Activated CD4-positive, alpha-beta T cell treated with anti-CD3 and anti-CD28 coated beads for 24 hours (primary cell): ENCODE measurements at regions not wholly inside any gene's neighbourhood (a gene's known extent, or its start where the extent isn't known, plus 50 kb on each side); places are given as distances from the start of the nearest gene placed in this dataset.
"Not testable (repeated sequence)": the region's sequence is repeated elsewhere in the genome, so short reads cannot be mapped to it uniquely, and the experiment has no call there.

Source experiments
- DNase-seq, 2 donors: peaks; one replicate each; pipeline ENCODE4 v3.0.0-alpha.2; 2020; ENCODE audit warnings: low read depth in 2 of 2

GRCh38 chr1:206312274-206312665 is 108.9 kb downstream of the SRGAP2 start:
- not testable (repeated sequence) for DNase-seq

GRCh38 chr1:206314951-206315636 is 111.8 kb downstream of the SRGAP2 start:
- DNase-seq, result not testable (repeated sequence)

- not testable (repeated sequence) for DNase-seq
These were observed 113.6 kb downstream of the SRGAP2 start for GRCh38 chr1:206316901-206317300.

- not testable (repeated sequence) for DNase-seq
These were observed 114.7 kb downstream of the SRGAP2 start for GRCh38 chr1:206317878-206318514.

- DNase-seq, result not testable (repeated sequence)
These were observed 116.9 kb downstream of the SRGAP2 start for GRCh38 chr1:206320227-206320626.

- not testable (repeated sequence) for DNase-seq
These were observed 123.0 kb downstream of the SRGAP2 start for GRCh38 chr1:206326159-206326939.

GRCh38 chr1:206331597-206331996 is 128.3 kb downstream of the SRGAP2 start:
- not testable (repeated sequence) for DNase-seq

- not testable (repeated sequence) for DNase-seq
These were observed 130.0 kb downstream of the SRGAP2 start for GRCh38 chr1:206333316-206333715.

- not testable (repeated sequence) for DNase-seq
These were observed 130.6 kb downstream of the SRGAP2 start for GRCh38 chr1:206333897-206334296.

- DNase-seq, result not testable (repeated sequence)
These were observed 131.1 kb downstream of the SRGAP2 start for GRCh38 chr1:206334481-206334880.

GRCh38 chr1:206335162-206335561 is 131.8 kb downstream of the SRGAP2 start:
- not testable (repeated sequence) for DNase-seq

- DNase-seq, result not testable (repeated sequence)
These were observed 132.8 kb downstream of the SRGAP2 start for GRCh38 chr1:206335875-206336846.

GRCh38 chr1:206337024-206337423 is 133.3 kb upstream of the IKBKE start:
- DNase-seq, result not testable (repeated sequence)

- not testable (repeated sequence) for DNase-seq
These were observed 119.6 kb upstream of the IKBKE start for GRCh38 chr1:206350493-206351275.

- not testable (repeated sequence) for DNase-seq
These were observed 118.8 kb upstream of the IKBKE start for GRCh38 chr1:206351276-206352052.

GRCh38 chr1:206356310-206356709 is 114.0 kb upstream of the IKBKE start:
- DNase-seq, result not testable (repeated sequence)

GRCh38 chr1:206357962-206358361 is 112.3 kb upstream of the IKBKE start:
- DNase-seq, result peak in 1 of 2 donors; percentile 48

- not testable (repeated sequence) for DNase-seq
These were observed 111.5 kb upstream of the IKBKE start for GRCh38 chr1:206358771-206359170.

- not testable (repeated sequence) for DNase-seq
These were observed 110.9 kb upstream of the IKBKE start for GRCh38 chr1:206359377-206359776.
